HEK293 (cell line): ENCODE measurements at regions not wholly inside any gene's neighbourhood (a gene's known extent, or its start where the extent isn't known, plus 50 kb on each side); places are given as distances from the start of the nearest gene placed in this dataset.

Experiments used
- BCL11A ChIP-seq: fragments of 450-650 bp; formaldehyde crosslinking; IDR thresholded peaks from 2 replicates; pipeline ENCODE4 v1.5.1; 2016; ENCODE audit warnings: low read depth, missing biosample characterization, missing genetic modification characterization
- KLF10 ChIP-seq: fragments of 450-650 bp; IDR thresholded peaks from 2 replicates; pipeline ENCODE4 v1.5.1; 2018; ENCODE audit warnings: missing biosample characterization, mild to moderate bottlenecking, missing genetic modification characterization
- TRIM28 ChIP-seq: IDR thresholded peaks from 2 replicates; pipeline ENCODE4 v1.6.1; 2011; ENCODE audit warnings: low read length, control low read depth, borderline replicate concordance
- ZNF133 ChIP-seq: fragments of 450-650 bp; formaldehyde crosslinking; IDR thresholded peaks from 2 replicates; pipeline ENCODE4 v1.5.1; 2016; ENCODE audit warnings: missing biosample characterization, missing genetic modification characterization
- ZNF416 ChIP-seq: fragments of 450-650 bp; formaldehyde crosslinking; IDR thresholded peaks from 2 replicates; pipeline ENCODE4 v1.5.1; 2016; ENCODE audit warnings: missing biosample characterization, missing genetic modification characterization
- TF ChIP-seq, protein P1 (sequence below): fragments of 450-650 bp; formaldehyde crosslinking; IDR thresholded peaks from 2 replicates; pipeline ENCODE4 v1.5.1; 2016; ENCODE audit warnings: missing biosample characterization, missing genetic modification characterization
- TF ChIP-seq, protein P2 (sequence below): fragments of 450-650 bp; formaldehyde crosslinking; IDR thresholded peaks from 2 replicates; pipeline ENCODE4 v1.5.0; 2017; ENCODE audit warnings: missing biosample characterization, missing genetic modification characterization, borderline replicate concordance
- TF ChIP-seq, protein P3 (sequence below): fragments of 450-650 bp; formaldehyde crosslinking; IDR thresholded peaks from 2 replicates; pipeline ENCODE4 v1.5.1; 2016; ENCODE audit warnings: missing biosample characterization, missing genetic modification characterization, low read depth

DNA sequence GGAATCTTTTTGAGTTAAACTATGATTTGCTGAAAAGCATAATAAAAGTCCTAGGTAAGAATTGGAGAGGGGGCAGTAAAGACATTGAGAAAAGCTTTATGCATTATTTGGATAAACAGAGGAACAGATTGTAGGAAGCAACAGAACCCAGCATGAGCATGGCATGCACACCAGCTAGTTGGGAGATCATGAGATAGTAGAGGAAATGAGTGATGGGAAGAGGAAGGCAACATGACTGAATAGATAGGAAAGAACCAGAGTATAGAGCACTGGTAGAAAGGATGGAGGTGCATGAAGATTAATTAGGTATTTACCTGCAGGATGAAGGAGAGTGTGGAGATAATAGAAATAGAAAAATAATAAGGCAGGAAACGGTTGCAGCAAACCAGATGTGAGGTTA is 248.5 kb upstream of the LMO3 start:
- TF ChIP-seq, protein P1, sequence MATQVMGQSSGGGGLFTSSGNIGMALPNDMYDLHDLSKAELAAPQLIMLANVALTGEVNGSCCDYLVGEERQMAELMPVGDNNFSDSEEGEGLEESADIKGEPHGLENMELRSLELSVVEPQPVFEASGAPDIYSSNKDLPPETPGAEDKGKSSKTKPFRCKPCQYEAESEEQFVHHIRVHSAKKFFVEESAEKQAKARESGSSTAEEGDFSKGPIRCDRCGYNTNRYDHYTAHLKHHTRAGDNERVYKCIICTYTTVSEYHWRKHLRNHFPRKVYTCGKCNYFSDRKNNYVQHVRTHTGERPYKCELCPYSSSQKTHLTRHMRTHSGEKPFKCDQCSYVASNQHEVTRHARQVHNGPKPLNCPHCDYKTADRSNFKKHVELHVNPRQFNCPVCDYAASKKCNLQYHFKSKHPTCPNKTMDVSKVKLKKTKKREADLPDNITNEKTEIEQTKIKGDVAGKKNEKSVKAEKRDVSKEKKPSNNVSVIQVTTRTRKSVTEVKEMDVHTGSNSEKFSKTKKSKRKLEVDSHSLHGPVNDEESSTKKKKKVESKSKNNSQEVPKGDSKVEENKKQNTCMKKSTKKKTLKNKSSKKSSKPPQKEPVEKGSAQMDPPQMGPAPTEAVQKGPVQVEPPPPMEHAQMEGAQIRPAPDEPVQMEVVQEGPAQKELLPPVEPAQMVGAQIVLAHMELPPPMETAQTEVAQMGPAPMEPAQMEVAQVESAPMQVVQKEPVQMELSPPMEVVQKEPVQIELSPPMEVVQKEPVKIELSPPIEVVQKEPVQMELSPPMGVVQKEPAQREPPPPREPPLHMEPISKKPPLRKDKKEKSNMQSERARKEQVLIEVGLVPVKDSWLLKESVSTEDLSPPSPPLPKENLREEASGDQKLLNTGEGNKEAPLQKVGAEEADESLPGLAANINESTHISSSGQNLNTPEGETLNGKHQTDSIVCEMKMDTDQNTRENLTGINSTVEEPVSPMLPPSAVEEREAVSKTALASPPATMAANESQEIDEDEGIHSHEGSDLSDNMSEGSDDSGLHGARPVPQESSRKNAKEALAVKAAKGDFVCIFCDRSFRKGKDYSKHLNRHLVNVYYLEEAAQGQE (tag by site-specific recombination), result no peak
- TF ChIP-seq KLF10 (tag by site-specific recombination) (no peak), ZNF133 (tag by site-specific recombination) (no peak), BCL11A (no peak), TRIM28 (no peak), ZNF416 (tag by site-specific recombination) (no peak)
- TF ChIP-seq, protein P2, sequence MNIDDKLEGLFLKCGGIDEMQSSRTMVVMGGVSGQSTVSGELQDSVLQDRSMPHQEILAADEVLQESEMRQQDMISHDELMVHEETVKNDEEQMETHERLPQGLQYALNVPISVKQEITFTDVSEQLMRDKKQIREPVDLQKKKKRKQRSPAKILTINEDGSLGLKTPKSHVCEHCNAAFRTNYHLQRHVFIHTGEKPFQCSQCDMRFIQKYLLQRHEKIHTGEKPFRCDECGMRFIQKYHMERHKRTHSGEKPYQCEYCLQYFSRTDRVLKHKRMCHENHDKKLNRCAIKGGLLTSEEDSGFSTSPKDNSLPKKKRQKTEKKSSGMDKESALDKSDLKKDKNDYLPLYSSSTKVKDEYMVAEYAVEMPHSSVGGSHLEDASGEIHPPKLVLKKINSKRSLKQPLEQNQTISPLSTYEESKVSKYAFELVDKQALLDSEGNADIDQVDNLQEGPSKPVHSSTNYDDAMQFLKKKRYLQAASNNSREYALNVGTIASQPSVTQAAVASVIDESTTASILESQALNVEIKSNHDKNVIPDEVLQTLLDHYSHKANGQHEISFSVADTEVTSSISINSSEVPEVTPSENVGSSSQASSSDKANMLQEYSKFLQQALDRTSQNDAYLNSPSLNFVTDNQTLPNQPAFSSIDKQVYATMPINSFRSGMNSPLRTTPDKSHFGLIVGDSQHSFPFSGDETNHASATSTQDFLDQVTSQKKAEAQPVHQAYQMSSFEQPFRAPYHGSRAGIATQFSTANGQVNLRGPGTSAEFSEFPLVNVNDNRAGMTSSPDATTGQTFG (tag by site-specific recombination), result no peak
- TF ChIP-seq, protein P3, sequence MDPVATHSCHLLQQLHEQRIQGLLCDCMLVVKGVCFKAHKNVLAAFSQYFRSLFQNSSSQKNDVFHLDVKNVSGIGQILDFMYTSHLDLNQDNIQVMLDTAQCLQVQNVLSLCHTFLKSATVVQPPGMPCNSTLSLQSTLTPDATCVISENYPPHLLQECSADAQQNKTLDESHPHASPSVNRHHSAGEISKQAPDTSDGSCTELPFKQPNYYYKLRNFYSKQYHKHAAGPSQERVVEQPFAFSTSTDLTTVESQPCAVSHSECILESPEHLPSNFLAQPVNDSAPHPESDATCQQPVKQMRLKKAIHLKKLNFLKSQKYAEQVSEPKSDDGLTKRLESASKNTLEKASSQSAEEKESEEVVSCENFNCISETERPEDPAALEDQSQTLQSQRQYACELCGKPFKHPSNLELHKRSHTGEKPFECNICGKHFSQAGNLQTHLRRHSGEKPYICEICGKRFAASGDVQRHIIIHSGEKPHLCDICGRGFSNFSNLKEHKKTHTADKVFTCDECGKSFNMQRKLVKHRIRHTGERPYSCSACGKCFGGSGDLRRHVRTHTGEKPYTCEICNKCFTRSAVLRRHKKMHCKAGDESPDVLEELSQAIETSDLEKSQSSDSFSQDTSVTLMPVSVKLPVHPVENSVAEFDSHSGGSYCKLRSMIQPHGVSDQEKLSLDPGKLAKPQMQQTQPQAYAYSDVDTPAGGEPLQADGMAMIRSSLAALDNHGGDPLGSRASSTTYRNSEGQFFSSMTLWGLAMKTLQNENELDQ (tag by site-specific recombination), result no peak
